GM12801 (cell line): ENCODE measurements at regions not wholly inside any gene's neighbourhood (a gene's known extent, or its start where the extent isn't known, plus 50 kb on each side); places are given as distances from the start of the nearest gene placed in this dataset.

Experiments used
- TF ChIP-seq, protein P1 (sequence below): IDR thresholded peaks from one replicate; pipeline ENCODE4 v1.5.1; 2011; ENCODE audit warnings: control low read depth; ENCODE audit not compliant: insufficient read length; ENCODE audit errors: extremely low read depth

DNA sequence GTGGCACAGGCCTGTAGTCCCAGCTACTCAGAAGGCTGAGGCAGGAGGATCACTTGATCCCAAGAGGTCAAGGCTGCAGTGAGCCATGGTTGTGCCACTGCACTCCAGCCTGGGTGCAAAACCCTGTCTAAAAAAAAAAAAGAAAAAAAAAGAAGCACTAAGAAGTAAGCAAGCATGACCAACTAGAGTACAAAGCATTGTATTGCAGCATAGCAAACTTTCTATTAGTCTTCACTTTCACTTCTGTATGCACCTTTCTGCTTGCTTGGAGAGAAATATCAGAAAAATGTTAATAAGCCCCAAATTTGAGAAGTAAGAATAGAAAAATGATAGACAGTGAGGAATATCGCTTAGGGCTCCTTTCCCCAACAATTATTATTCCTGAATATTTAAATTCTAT lies 497.7 kb upstream of the WWC1 start:
- TF ChIP-seq, protein P1, sequence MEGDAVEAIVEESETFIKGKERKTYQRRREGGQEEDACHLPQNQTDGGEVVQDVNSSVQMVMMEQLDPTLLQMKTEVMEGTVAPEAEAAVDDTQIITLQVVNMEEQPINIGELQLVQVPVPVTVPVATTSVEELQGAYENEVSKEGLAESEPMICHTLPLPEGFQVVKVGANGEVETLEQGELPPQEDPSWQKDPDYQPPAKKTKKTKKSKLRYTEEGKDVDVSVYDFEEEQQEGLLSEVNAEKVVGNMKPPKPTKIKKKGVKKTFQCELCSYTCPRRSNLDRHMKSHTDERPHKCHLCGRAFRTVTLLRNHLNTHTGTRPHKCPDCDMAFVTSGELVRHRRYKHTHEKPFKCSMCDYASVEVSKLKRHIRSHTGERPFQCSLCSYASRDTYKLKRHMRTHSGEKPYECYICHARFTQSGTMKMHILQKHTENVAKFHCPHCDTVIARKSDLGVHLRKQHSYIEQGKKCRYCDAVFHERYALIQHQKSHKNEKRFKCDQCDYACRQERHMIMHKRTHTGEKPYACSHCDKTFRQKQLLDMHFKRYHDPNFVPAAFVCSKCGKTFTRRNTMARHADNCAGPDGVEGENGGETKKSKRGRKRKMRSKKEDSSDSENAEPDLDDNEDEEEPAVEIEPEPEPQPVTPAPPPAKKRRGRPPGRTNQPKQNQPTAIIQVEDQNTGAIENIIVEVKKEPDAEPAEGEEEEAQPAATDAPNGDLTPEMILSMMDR: no peak

DNA sequence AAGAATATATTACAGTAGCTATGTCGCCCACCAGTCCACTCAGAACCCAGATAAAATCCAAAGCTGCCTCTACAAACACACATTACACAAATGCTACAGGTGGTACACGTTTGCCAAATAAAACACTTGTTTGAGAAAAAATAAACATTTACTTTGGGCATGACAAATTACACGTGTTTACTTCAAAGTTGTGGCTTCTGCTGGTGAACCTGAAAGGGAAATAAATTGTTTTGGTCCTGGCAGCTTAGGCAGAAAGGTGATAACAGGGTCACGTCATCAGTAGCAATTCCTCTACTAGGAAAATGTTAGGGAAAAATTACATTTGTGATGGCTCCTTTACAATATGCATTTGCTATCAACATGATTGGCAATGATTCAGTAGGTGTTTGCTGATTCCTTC lies 497.3 kb upstream of the WWC1 start:
- TF ChIP-seq, protein P1: no peak

DNA sequence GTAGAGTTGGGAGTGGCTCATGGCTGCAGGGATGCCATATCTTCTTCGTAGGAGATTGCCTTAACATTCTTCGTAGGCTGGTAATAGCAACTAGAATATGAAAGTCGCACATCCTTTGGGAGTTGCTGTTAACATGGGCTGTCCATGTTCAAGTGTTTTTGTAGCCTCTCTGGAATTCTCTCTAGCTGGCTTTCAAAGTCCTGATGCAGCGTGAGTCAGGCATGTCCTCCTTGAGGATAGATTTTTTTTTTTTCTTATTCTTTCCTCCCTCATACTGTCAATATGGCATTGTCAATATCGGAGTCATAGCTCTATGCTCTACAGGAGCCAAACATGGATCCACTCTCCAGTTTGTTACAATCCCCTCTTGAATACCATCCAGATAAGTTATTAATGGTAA lies 494.8 kb upstream of the WWC1 start:
- TF ChIP-seq, protein P1: no peak

DNA sequence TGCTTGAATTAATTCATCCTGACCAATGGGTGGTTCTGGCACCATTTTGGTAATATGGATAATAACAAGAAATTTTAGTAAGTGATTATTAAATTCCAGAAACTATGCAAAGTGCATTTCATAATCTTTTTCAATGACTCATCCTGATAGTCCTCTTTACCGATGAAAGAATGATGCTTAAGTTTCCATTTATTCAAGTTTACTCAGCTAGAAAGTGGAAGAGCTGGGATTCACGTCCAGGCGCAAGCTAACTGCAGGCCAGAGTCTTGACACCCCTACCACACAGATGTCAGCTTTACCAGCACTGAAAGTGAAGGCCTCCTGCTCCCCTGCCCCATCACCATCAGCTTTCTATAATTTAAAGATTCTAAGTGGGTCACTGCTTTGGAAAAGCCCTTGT lies 493.5 kb upstream of the WWC1 start:
- TF ChIP-seq, protein P1: no peak

DNA sequence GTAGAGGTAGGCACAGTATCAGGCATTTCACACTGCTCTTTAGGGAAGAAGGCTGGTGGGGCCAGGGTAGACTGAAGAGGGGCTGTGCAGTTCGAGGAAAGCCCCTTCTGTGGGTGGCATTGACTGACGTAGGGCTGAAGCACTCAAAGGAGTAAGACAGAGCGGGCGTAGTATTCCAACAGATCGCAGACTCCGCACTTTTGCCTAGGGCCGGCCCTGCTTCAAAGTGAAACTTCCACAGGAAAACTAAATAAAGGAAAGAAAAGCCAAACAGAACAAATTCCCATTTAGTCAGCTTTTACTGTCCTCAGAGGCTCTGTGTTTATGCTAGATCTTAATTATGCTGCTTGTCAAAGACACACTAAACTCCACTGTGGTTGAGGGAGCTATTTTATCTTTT lies 493.0 kb upstream of the WWC1 start:
- TF ChIP-seq, protein P1: no peak

DNA sequence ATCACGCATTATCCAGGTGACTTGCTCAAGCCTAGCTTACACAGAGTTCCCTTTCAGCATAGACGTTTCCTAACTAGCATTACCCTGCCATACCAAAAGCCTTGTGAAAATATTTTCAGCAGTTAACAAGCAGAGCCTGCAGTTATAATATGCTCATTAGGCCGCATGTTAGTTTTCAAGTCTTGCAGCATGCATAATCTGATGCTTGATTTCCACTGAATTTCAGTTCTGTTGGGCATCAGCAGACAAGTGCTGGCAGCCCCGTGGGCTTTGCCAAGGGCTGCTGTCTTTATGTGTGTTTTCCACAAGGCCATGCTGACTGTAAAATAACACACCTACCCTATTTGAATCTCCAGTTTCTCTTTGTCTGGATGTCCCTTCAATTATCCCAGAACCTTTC lies 491.0 kb upstream of the WWC1 start:
- TF ChIP-seq, protein P1: no peak

DNA sequence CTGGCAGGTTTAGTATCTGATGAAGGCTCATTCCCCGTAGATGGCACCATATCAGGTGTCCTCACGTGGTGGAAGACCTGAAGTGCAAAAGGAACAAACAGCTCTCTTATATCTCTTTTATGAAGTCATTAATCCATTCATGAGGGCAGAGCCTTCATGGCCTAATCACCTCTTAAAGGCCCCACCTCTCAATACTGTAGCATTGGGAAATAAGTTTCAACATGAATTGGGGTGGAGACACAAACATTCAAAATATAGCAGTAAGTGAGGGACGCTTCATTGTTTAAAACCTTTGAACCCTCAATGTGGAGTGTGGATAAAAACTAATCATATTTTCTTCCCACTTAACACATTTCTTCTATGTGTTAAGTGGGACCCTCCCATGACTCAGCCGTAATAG lies 489.4 kb upstream of the WWC1 start:
- TF ChIP-seq, protein P1: no peak

DNA sequence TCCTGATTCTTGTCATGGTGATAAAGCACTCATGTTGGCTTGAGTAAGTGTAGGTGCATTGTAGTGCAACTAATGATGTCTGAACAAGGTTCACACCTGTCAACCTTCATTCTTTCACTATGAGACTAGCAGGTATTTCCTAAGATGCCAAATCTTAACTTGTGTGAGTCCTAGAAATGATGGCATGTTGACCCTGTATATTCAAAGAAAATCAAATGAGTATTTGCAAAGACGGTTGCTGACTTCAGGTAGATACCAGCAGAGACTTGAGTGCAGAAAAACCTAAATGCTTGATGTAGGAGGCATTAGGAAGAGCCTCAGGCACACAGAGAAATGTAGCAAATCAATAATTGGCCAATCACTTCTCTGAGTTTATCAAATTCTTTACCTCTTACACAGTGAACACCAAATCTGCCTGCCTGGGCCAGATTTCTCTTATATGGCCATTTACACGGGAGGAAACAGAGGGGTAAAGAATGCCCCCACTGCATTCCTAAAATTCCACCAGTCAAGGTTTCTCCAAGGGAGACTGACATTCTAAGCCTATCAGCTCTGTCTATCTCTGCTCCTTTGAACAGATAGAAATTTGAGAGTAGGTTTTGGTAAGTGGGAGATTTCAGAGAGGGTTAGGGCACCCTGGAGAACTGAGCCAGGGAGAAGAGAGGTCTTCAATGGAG lies 488.6 kb upstream of the WWC1 start:
- TF ChIP-seq, protein P1: no peak
